ENCODE measurements at regions not wholly inside any gene's neighbourhood (a gene's known extent, or its start where the extent isn't known, plus 50 kb on each side); places are given as distances from the start of the nearest gene placed in this dataset.
"Not testable (repeated sequence)": the region's sequence is repeated elsewhere in the genome, so short reads cannot be mapped to it uniquely, and the experiment has no call there.

GRCh38 chr1:191504999-191505398 lies 653.3 kb upstream of the RGS18 start:
- Histone ChIP-seq H3K36me3 (replicated peaks) (no peaks in the 10 kb centered on the region), H3K27ac (no peak overlapping the region), H3K4me3 (ENCODE audit: low read depth, low read length) (no peak overlapping the region), H3K27me3 (replicated peaks) (no peaks in the 10 kb centered on the region)
- in situ Hi-C loops (cut with HindIII; ENCODE audit: low pct_ligation_motif_present, low sequenced_read_pairs): no loop called here
- TF ChIP-seq CTCF (IDR thresholded peaks at IDR 0.05; ENCODE audit: low read depth, low read length, missing control alignments): no peak
- no peak for DNase-seq

- no peak overlapping the region for H3K4me3 ChIP-seq (ENCODE audit: low read depth, low read length)
- no peak overlapping the region for H3K27ac ChIP-seq
- TF ChIP-seq CTCF (IDR thresholded peaks at IDR 0.05; ENCODE audit: low read depth, low read length, missing control alignments): no peak
- no peaks in the 10 kb centered on the region for H3K36me3 ChIP-seq (replicated peaks)
- no peaks in the 10 kb centered on the region for H3K27me3 ChIP-seq (replicated peaks)
- in situ Hi-C loops (cut with HindIII; ENCODE audit: low pct_ligation_motif_present, low sequenced_read_pairs): no loop called here
- no peak for DNase-seq
Observed at GRCh38 chr1:191508239-191508638, 650.0 kb upstream of the RGS18 start.

- H3K27ac ChIP-seq; H3K27me3 ChIP-seq (replicated peaks); DNase-seq; H3K36me3 ChIP-seq (replicated peaks); in situ Hi-C loops (cut with HindIII; ENCODE audit: low pct_ligation_motif_present, low sequenced_read_pairs); H3K4me3 ChIP-seq (ENCODE audit: low read depth, low read length): not testable (repeated sequence)
Observed at GRCh38 chr1:191511480-191511879, 646.8 kb upstream of the RGS18 start.

GRCh38 chr1:191517826-191518225 lies 640.4 kb upstream of the RGS18 start:
- Histone ChIP-seq H3K36me3 (replicated peaks) (no peaks in the 10 kb centered on the region), H3K27ac (no peak overlapping the region), H3K4me3 (ENCODE audit: low read depth, low read length) (no peak overlapping the region), H3K27me3 (replicated peaks) (no peaks in the 10 kb centered on the region)
- no peak for DNase-seq
- no peak for TF ChIP-seq CTCF (IDR thresholded peaks at IDR 0.05; ENCODE audit: low read depth, low read length, missing control alignments)
- in situ Hi-C loops (cut with HindIII; ENCODE audit: low pct_ligation_motif_present, low sequenced_read_pairs): no loop called here

- H3K4me3 ChIP-seq (ENCODE audit: low read depth, low read length): no peak overlapping the region
- no peak for TF ChIP-seq CTCF (IDR thresholded peaks at IDR 0.05; ENCODE audit: low read depth, low read length, missing control alignments)
- no peaks in the 10 kb centered on the region for H3K36me3 ChIP-seq (replicated peaks)
- H3K27ac ChIP-seq: no peak overlapping the region
- in situ Hi-C loops (cut with HindIII; ENCODE audit: low pct_ligation_motif_present, low sequenced_read_pairs): no loop called here
- no peaks in the 10 kb centered on the region for H3K27me3 ChIP-seq (replicated peaks)
- no peak for DNase-seq
Observed at GRCh38 chr1:191519519-191519918, 638.7 kb upstream of the RGS18 start.

GRCh38 chr1:191520345-191520744 lies 637.9 kb upstream of the RGS18 start:
- Histone ChIP-seq H3K4me3 (ENCODE audit: low read depth, low read length) (no peak overlapping the region), H3K27ac (no peak overlapping the region), H3K27me3 (replicated peaks) (no peaks in the 10 kb centered on the region), H3K36me3 (replicated peaks) (no peaks in the 10 kb centered on the region)
- TF ChIP-seq CTCF (IDR thresholded peaks at IDR 0.05; ENCODE audit: low read depth, low read length, missing control alignments): no peak
- in situ Hi-C loops (cut with HindIII; ENCODE audit: low pct_ligation_motif_present, low sequenced_read_pairs): no loop called here
- DNase-seq: no peak

- H3K27me3 ChIP-seq (replicated peaks); in situ Hi-C loops (cut with HindIII; ENCODE audit: low pct_ligation_motif_present, low sequenced_read_pairs); H3K36me3 ChIP-seq (replicated peaks); H3K27ac ChIP-seq; H3K4me3 ChIP-seq (ENCODE audit: low read depth, low read length); DNase-seq: not testable (repeated sequence)
Observed at GRCh38 chr1:191525944-191526343, 632.3 kb upstream of the RGS18 start.
